ENCODE measurements at regions not wholly inside any gene's neighbourhood (a gene's known extent, or its start where the extent isn't known, plus 50 kb on each side); places are given as distances from the start of the nearest gene placed in this dataset.

GRCh38 chr5:145341842-145342241 lies 493.3 kb downstream of the PRELID2 start:
- intact Hi-C loops (cut with micrococcal nuclease): no loop called here
- DNase-seq (no peak), ATAC-seq (no peak)

- no peak for ATAC-seq
- DNase-seq: no peak
- intact Hi-C loops (cut with micrococcal nuclease): no loop called here
These were observed 495.0 kb downstream of the PRELID2 start for GRCh38 chr5:145340099-145340498.

- no peak for ATAC-seq
- no peak for DNase-seq
- intact Hi-C loops (cut with micrococcal nuclease): no loop called here
These were observed 510.2 kb downstream of the PRELID2 start for GRCh38 chr5:145324767-145325479.

- no peak for DNase-seq
- intact Hi-C loops (cut with micrococcal nuclease): no loop called here
- ATAC-seq: no peak
These were observed 511.0 kb downstream of the PRELID2 start for GRCh38 chr5:145324101-145324500.

GRCh38 chr5:145316282-145316681 lies 518.9 kb downstream of the PRELID2 start:
- no peak for DNase-seq
- intact Hi-C loops (cut with micrococcal nuclease): no loop called here
- no peak for ATAC-seq

GRCh38 chr5:145307866-145308382 lies 527.2 kb downstream of the PRELID2 start:
- no peak for ATAC-seq
- intact Hi-C loops (cut with micrococcal nuclease): no loop called here
- no peak for DNase-seq

- ATAC-seq (no peak), DNase-seq (no peak)
- intact Hi-C loops (cut with micrococcal nuclease): no loop called here
These were observed 539.8 kb downstream of the PRELID2 start for GRCh38 chr5:145295236-145295835.

GRCh38 chr5:145294331-145294730 lies 540.8 kb downstream of the PRELID2 start:
- DNase-seq: no peak
- ATAC-seq: no peak
- intact Hi-C loops (cut with micrococcal nuclease): no loop called here

- intact Hi-C loops (cut with micrococcal nuclease): no loop called here
- ATAC-seq: no peak
- no peak for DNase-seq
These were observed 541.4 kb downstream of the PRELID2 start for GRCh38 chr5:145293716-145294115.

- ATAC-seq (no peak), DNase-seq (no peak)
- intact Hi-C loops (cut with micrococcal nuclease): no loop called here
These were observed 542.9 kb downstream of the PRELID2 start for GRCh38 chr5:145292278-145292677.

- ATAC-seq (no peak), DNase-seq (no peak)
- intact Hi-C loops (cut with micrococcal nuclease): no loop called here
These were observed 551.9 kb downstream of the PRELID2 start for GRCh38 chr5:145283141-145283810.

GRCh38 chr5:145280806-145281205 lies 554.3 kb downstream of the PRELID2 start:
- ATAC-seq (no peak), DNase-seq (no peak)
- intact Hi-C loops (cut with micrococcal nuclease): no loop called here

GRCh38 chr5:145280214-145280613 lies 554.9 kb downstream of the PRELID2 start:
- DNase-seq (no peak), ATAC-seq (no peak)
- intact Hi-C loops (cut with micrococcal nuclease): no loop called here

- ATAC-seq (no peak), DNase-seq (no peak)
- intact Hi-C loops (cut with micrococcal nuclease): no loop called here
These were observed 574.5 kb downstream of the PRELID2 start for GRCh38 chr5:145260670-145261069.

- no peak for DNase-seq
- intact Hi-C loops (cut with micrococcal nuclease): no loop called here
- no peak for ATAC-seq
These were observed 587.4 kb downstream of the PRELID2 start for GRCh38 chr5:145247745-145248040.

GRCh38 chr5:145246961-145247744 lies 588.0 kb downstream of the PRELID2 start:
- intact Hi-C loops (cut with micrococcal nuclease): no loop called here
- ATAC-seq: no peak

GRCh38 chr5:145246379-145246778 lies 588.8 kb downstream of the PRELID2 start:
- ATAC-seq (no peak), DNase-seq (no peak)
- intact Hi-C loops (cut with micrococcal nuclease): no loop called here

More at GRCh38 chr5:145246961-145247744, 588.0 kb downstream of the PRELID2 start:
- no peak for DNase-seq

GRCh38 chr5:145245354-145245753 lies 589.8 kb downstream of the PRELID2 start:
- ATAC-seq: no peak
- intact Hi-C loops (cut with micrococcal nuclease): no loop called here
- DNase-seq: no peak

- no peak for ATAC-seq
- DNase-seq: no peak
- intact Hi-C loops (cut with micrococcal nuclease): no loop called here
These were observed 590.4 kb downstream of the PRELID2 start for GRCh38 chr5:145244788-145245187.

- no peak for DNase-seq
- no peak for ATAC-seq
- intact Hi-C loops (cut with micrococcal nuclease): no loop called here
These were observed 590.9 kb downstream of the PRELID2 start for GRCh38 chr5:145244251-145244650.
